ENCODE measurements at regions not wholly inside any gene's neighbourhood (a gene's known extent, or its start where the extent isn't known, plus 50 kb on each side); places are given as distances from the start of the nearest gene placed in this dataset.

- no peak for DNase-seq (ENCODE audit: low spot score)
These were observed 470.0 kb downstream of the BUD13 start for GRCh38 chr11:116302756-116303155.

- no peak for DNase-seq (ENCODE audit: low spot score)
These were observed 471.6 kb downstream of the BUD13 start for GRCh38 chr11:116301141-116301540.

DNA sequence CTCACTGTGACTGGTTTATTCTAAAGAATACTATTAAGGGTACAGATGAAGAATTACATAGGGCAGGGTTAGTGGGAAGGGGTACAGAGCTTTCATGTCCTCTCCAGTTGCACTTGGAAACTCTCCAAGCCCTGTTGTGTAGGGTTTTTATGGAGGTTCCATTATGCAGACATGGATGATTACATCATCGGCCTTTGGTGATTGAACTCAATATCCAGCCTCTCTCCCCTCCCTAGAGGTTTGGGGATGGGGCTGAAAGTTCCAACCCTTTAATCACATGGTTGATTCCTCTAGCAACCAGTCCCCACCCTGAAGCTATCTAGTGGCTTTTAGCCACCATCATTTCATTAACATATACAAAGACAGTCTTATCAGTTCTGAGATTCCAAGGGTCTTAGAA, 472.6 kb downstream of the BUD13 start:
- DNase-seq (ENCODE audit: low spot score) = no peak

GRCh38 chr11:116294630-116295029, 478.2 kb downstream of the BUD13 start:
- DNase-seq (ENCODE audit: low spot score) = no peak

DNA sequence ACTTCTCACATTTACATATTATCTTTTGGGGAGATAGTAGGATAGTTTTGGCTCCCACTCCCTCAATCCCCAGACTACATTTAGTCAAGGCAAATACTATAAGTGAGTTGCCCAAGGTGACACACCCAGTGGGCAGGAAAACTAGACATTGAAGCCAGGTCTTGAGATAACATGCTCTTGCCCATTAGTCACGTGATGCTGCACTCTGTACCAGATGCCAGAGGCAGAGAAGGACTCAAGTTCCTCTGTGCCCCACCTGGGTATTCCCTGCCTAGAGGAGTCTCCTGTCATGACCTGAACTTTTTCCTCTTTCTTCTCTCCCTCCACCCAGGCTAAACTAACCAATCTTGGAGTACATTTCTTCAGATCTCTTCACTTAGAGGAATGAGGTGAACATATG, 484.9 kb downstream of the BUD13 start:
- no peak for DNase-seq (ENCODE audit: low spot score)

GRCh38 chr11:116285026-116285425, 487.8 kb downstream of the BUD13 start:
- DNase-seq (ENCODE audit: low spot score) = no peak

DNA sequence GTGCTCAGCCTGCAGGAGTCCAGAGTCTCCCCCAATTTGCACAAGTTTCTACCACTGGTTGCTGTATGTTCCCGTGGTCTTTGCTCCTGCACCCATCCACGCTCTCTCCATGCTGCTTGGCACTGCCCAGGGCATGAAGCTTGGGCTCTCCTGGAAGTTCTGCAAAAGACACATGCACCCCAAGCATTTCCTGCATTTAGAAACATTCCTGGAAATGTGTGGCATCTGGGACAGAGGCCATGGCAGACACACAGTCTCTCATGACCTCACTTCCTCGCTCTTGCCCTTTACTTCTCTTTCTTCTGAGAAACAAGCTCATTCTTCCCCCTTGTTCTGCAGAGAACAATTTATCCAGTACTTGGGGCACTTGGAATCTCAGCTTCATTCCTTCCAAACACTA, 489.5 kb downstream of the BUD13 start:
- DNase-seq (ENCODE audit: low spot score) = no peak

- no peak for DNase-seq (ENCODE audit: low spot score)
These were observed 490.3 kb downstream of the BUD13 start for GRCh38 chr11:116282481-116282880.

DNA sequence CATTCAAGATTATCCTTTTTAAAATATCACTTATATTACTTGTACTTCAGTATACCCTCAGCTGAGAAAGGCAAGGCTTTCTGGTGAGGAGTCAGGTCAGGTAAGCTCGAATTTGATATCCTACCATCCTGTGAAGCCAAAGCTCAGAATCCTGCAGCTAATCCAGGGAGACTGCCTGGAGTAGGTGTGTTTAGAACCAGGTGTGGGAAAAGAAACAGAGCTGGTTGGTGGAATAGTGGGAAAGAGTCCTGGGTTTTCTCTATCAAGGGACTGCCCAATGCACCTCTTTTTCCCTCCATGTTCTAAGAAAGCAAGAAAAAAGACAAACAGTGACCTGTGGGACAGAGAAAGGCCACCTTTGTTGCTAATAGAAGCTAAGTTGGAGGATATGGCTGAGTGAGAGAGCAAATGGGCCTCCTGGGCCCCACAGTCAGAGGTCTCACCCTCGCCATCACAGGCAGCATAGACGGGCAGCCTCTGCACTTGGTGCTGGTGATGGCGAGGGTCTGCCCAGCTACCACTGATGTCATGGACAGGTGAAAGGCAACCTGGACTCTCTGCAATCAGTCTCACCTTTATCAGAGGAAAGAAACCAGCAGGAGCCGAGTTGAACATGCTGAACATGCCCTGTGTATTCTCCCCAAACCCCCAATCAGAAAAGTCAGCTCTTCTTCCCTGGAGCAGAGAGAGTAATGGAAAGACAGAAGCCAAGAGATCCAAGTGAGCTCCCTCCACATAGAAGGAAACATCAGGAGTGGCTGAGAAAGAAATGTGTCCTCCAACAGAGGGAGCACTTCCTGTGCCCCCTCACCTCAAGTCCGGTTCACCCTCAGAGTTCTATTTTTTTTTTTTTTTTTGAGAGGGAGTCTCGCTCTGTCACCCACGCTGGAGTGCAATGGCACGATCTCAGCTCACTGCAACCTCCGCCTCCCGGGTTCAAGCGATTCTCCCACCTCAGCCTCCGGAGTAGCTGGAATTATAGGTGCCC, 491.3 kb downstream of the BUD13 start:
- no peak for DNase-seq (ENCODE audit: low spot score)

DNA sequence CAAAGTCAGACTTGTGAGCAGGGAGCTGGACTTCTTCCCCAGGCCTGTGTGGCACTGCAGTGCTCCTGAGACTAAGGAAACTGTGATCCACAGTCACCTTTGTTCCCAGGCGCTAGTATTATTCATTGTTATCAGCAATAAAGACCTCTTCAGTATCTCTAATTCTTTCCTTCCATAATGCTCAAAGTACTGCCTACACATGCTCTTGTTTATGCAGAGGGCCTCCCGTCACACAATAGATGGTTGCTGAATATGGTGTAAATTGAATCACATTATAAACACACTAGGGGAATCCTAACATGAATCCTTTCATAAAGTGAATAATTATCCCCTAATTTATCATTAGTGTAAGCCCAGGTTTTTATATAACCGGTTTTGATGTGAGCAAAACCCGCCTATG, 493.3 kb downstream of the BUD13 start:
- no peak for DNase-seq (ENCODE audit: low spot score)

GRCh38 chr11:116278076-116278475, 494.7 kb downstream of the BUD13 start:
- no peak for DNase-seq (ENCODE audit: low spot score)

- peak; percentile 32 for DNase-seq (ENCODE audit: low spot score)
These were observed 496.4 kb downstream of the BUD13 start for GRCh38 chr11:116276051-116277044.

DNA sequence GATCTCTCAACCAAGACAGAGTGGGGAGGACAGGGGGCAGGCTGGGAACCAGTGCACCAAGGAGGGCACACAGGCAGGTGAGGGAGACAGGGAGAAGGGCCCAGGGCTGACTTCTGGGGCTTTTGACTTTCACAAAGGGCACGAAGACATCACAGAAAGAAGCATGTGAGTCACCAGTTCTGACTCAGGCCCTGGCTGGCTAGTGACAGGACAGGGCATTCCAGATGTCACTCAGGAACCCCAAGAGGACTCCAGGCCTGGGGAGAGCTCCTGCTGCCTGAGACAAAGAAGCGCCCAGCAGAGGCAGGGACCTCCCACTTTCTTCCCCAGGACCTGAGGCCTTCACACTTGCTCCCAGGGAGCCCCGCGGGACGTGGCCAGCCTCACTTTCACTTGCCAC, 497.2 kb downstream of the BUD13 start:
- peak; percentile 20 for DNase-seq (ENCODE audit: low spot score)

DNA sequence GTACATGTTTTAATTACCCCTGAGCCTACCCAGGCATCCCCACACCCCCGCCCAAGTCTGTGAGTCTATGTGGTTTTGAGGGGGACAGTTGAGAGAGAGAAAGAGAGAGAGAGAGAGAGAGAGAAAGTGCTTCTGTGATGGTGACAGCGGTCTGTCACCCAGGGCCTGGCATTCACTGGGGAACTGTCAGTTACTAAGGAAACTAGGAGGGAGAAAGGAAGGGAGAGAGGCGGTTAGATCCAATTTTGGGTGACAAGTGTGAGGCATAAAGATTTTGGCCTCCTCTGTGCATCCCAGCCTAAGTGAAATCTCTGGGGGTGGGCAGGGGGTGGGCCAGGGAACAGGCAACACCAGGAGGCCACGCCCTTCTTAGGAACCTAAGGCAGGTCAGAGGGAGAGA, 498.3 kb downstream of the BUD13 start:
- no peak for DNase-seq (ENCODE audit: low spot score)

- DNase-seq (ENCODE audit: low spot score) = no peak
These were observed 500.5 kb downstream of the BUD13 start for GRCh38 chr11:116272181-116272789.

GRCh38 chr11:116271479-116271878, 501.3 kb downstream of the BUD13 start:
- no peak for DNase-seq (ENCODE audit: low spot score)

DNA sequence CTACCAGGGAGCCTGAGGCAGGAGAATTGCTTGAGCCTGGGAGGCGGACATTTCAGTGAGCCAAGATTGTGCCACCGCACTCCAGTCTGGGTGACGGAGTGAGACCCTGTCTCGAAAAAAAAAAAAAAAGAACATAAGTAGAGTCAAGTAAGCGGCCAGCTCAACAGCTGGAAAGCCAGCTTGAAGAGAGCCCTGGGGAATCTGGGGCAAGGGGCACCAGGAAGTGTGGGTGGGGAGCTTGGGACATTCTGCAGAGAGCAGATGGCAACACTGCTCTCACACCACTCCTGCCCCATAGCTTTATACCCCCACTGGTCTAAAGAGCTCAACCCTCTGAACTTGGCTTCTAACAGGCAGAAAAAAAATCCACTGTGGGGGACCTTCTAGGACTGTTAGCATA, 505.6 kb downstream of the BUD13 start:
- no peak for DNase-seq (ENCODE audit: low spot score)

GRCh38 chr11:116263770-116264169, 509.0 kb downstream of the BUD13 start:
- DNase-seq (ENCODE audit: low spot score) = no peak

DNA sequence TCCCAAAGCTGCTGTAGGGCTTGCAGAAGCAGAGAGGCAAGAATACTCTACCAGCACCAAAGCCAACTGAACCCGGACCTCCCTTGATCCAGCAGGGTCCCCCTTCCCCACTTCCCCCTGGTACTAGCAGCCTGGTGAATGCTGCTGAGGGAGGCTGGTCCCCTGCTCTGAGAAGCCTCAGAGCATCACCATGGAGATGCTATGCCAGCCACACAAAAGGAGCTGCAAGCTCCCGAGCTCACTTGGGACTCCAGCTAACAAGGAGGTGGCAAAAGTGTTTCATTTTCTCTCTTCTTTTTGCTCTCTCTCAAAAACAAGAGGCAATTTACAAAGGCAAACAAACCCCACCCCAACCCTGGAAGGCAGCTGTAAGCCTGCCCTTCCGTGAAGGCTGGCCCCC, 509.8 kb downstream of the BUD13 start:
- DNase-seq (ENCODE audit: low spot score) = no peak

GRCh38 chr11:116262370-116262769, 510.4 kb downstream of the BUD13 start:
- no peak for DNase-seq (ENCODE audit: low spot score)

- no peak for DNase-seq (ENCODE audit: low spot score)
These were observed 511.2 kb downstream of the BUD13 start for GRCh38 chr11:116261606-116262005.

DNA sequence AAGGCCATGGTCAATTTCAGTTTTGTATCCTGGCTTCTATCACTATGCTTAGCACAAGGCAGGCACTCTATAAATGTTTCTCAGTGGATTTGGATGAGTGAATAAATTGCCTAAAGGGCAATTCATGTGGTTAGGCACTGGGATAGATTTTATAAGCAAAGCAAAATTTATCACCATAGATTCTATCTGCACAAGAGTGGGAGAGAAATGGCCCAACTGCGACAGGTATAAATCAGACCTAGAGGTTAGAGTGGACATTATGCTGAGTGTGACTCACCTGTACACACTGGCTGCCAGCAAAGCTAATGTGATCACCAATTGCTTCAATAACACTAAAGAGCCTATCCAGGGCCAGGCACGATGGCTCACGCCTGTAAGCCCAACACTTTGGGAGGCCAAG, 514.0 kb downstream of the BUD13 start:
- no peak for DNase-seq (ENCODE audit: low spot score)
